ENCODE measurements at regions not wholly inside any gene's neighbourhood (a gene's known extent, or its start where the extent isn't known, plus 50 kb on each side); places are given as distances from the start of the nearest gene placed in this dataset.

DNA sequence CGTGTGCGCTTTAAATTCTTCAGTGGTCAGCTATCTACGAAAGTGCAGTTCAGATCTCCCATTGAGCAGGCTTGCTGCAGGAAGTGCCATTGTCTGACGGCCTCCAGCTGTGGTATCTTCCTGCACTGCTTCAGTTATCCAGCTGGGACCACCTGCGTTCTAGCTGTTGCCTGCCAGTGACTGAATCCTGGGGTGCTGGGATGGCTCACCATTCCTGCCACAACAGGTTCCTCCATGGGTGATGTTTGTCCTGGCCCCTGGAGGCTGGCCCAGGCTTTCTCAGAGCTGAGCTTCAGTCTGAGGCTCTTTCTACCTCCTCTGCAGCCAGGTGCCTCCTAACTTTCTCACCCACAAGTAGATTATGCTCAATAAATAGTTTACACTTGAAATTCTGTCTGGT, 498.5 kb upstream of the HS6ST1 start:
- no peak for DNase-seq (ENCODE audit: low read depth)

DNA sequence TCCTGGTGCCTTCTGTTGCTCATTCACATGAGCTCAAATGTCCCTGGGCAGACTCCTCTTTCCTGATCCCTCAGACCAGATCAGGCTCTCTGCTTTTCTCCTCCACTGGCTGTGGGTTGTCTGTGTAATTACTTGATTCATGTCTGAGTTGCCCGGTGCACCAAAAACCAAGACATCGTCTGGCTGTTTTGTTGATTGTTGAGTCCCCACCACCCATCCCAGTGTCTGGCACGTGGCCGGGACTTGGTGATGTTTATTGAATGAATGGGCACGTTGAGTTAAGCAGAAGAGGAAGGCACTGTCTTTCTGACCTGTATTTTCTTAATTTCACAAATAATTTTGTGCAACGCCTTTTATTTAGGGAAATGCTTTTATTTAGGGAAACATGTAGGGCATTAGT, 499.1 kb upstream of the HS6ST1 start:
- DNase-seq (ENCODE audit: low read depth) = no peak

GRCh38 chr2:128818248-128818647, 499.6 kb upstream of the HS6ST1 start:
- no peak for DNase-seq (ENCODE audit: low read depth)

- DNase-seq (ENCODE audit: low read depth) = no peak
Measured at GRCh38 chr2:128818704-128819491, 500.2 kb upstream of the HS6ST1 start.

GRCh38 chr2:128820452-128820851, 501.8 kb upstream of the HS6ST1 start:
- no peak for DNase-seq (ENCODE audit: low read depth)

- no peak for DNase-seq (ENCODE audit: low read depth)
Measured at GRCh38 chr2:128821010-128821409, 502.3 kb upstream of the HS6ST1 start.

- no peak for DNase-seq (ENCODE audit: low read depth)
Measured at GRCh38 chr2:128832946-128833663, 514.4 kb upstream of the HS6ST1 start.

GRCh38 chr2:128833664-128834027, 515.0 kb upstream of the HS6ST1 start:
- DNase-seq (ENCODE audit: low read depth) = no peak

DNA sequence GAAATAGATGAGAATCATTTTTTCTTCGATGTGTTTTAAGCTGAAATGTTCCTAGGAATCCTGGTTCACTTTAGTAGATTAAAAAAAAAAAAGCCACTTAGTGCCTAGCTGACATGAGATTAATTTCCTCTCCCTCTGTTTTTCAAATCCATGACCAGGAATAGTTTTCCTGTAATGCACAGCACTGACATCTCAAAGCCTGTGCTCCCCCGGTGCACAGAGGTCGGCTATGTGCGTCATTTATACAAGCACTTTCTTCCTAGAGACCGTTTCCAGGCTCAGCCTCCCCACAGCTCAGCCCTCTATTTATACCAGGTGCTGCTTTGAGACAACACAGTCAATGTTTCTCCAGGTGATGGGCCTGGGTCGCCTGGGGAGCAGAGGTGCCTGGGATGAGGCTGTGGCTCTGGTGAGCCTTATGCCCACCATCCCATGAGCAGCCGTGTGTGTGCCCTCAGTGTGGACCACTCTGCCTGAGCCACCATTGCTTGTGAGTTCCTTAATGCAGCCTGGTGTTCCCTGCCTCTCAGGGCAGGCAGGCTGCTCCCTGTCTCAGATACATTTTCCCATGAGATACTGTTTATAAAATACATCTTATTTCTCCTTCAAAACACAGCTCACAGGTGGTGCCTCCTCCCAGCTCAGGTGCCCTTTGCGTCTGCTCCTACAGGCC, 515.7 kb upstream of the HS6ST1 start:
- DNase-seq (ENCODE audit: low read depth) = no peak

DNA sequence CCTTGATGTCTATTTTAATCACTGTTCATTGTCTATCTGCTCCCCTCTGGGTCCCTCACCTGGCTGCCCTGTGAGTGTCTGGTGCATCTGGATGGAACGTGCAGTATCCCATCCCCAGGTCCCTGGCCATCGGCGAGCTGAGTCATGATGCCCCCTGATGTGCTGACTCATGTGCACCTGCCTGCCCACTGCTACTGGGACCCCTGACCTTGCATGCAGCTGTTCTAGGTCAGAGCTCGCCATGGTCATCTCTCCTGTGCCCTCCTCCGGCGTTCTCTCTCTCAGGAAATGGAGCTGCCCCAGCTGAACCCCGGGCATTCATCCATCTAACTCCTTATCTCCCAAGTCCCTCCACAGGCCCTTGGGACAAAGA, 516.2 kb upstream of the HS6ST1 start:
- DNase-seq (ENCODE audit: low read depth) = no peak

DNA sequence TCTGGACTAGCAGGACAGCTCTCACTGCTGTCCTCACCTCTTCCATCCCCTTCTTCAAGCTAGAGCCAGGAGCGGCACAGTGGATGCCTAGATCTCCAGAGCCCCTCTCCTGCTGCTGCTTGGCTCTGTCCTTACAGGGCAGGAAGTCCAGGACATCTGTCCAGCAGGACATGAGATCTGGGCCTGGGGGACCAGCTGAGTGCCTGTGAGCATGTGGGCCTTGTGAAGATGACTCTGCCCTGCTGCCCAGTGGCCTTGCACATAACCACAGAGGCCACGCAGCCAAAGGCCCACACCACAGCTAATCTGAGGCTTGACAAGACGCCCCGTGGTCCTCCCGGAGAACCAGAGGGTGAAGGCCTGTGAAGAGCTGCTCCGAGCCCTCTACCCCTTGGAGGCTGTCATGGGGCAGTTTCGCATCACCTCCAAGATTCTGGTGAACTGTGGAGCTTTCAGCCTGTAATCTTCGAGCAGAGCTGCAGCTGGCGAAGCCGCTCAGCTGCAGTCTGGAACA, 516.7 kb upstream of the HS6ST1 start:
- DNase-seq (ENCODE audit: low read depth) = no peak

- DNase-seq (ENCODE audit: low read depth) = no peak
Measured at GRCh38 chr2:128835974-128836373, 517.3 kb upstream of the HS6ST1 start.

DNA sequence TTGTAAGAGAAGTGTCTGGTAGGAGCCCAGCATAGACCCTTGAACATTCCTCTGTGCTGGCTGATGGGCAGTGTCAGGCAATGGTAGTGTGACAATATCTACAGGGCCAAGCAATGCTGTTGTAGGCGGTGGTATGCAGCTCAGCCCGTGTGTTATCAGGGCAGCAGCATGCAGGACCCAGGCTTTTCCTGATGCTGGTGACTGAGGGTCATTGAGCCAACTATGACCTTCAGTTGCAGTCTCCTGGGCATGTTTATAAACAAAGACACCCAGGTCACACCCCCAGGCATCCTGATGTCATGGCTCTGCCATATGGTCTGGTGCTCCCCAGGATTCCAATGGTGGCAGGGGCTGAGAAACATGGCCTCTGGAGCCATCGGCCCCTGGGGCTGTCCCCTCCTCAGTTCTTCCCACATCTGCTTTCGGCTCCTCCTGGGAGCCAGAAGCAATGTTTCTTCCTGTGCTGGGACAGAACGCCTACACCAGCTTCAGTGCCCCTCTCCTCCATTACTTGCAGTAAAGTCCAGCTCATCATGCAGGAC, 518.0 kb upstream of the HS6ST1 start:
- DNase-seq (ENCODE audit: low read depth) = no peak

- no peak for DNase-seq (ENCODE audit: low read depth)
Measured at GRCh38 chr2:128838244-128838643, 519.6 kb upstream of the HS6ST1 start.

DNA sequence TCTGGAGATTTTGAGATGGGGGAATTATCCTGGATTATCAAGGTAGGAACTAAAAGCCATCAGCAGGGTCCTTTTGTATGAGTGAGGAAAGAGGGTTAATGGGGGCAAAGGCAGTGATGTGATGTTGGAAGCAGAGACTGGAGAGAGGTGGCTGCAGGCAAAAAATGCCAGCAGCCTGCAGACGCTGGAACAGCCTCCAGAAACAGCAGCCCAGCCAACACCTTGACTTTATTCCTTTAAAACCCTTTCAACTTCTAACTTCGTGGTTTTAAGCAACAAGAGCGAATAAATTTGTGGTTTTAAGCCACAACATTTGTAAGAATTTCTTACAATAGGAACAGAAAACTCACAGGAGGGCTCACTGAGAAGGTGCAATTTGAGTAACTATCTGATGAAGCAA, 523.1 kb upstream of the HS6ST1 start:
- no peak for DNase-seq (ENCODE audit: low read depth)

- DNase-seq (ENCODE audit: low read depth) = no peak
Measured at GRCh38 chr2:128867311-128867710, 548.6 kb upstream of the HS6ST1 start.

GRCh38 chr2:128867936-128868636, 549.4 kb upstream of the HS6ST1 start:
- no peak for DNase-seq (ENCODE audit: low read depth)

DNA sequence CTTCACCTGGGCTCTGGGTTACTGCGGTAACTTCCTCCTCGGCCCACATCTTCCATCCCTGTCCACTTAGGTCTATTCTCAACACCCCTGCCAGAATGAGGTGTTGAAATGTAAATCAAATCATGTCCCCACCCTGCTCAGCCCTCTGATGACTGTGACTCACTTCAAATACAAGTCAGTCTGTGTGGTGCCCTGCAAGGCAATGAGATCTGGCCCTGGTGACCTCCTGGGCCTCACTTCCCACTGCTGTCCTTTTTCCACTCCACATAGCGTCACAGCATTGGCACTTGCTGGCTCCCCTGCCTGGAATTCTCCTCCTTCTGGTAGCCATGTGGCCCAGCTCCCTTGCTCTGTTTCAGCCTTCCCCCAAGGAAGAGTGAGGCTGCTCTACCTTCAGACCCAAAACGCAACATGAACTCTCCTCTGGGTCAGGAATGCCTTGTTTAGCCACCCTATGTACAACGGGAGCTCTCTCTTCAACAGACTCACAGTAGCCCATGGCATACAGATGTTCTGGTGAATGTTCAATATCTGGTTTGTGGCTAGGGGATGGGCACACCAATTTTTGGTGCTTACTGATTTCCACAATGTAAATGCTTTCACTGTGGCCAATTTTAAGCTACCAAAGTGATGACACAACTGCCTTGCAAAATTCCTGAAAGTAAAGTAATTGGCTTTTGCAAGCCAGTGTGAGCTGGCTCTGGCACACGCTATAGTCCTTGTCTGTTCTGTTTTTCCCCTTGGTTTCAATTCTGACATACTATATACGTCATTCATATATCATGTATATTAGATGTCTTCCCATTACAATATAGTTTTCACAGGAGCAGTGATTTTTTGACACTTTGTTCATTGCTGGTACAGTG, 550.3 kb upstream of the HS6ST1 start:
- no peak for DNase-seq (ENCODE audit: low read depth)

GRCh38 chr2:128874608-128875007, 555.9 kb upstream of the HS6ST1 start:
- DNase-seq (ENCODE audit: low read depth) = no peak

- no peak for DNase-seq (ENCODE audit: low read depth)
Measured at GRCh38 chr2:128876986-128877983, 558.6 kb upstream of the HS6ST1 start.
